ENCODE measurements at regions not wholly inside any gene's neighbourhood (a gene's known extent, or its start where the extent isn't known, plus 50 kb on each side); places are given as distances from the start of the nearest gene placed in this dataset.

DNA sequence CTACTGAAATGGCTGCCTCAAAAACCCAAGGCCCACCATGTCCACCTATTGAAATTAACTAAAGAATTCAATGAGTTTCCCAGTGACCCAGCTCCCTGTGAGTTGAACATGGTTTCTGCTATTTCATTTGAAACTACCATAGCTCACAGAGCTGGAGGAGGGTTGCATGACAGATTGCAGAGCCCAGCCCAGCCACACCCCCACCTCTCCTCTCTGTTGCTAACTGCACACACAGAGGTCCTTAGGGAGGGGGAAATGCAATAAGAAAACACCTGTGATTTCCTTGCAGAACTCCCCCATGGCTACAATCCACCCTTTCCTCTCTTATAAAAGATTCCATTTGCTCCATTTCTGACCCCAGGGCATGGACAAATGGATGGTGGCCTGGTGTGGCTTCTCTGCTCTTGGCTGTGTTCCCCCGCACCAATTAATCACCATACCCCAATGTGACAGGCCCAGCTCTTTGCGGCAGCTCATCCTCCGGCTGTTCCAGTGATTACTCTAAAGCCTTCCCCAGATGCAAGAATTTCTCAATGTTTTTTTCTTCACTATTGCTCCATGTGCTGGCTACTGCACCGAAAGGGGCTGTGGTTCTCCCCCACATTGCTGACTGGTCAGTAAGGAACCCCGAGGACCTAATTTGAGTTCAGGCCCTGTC lies 208.4 kb upstream of the KBTBD8 start:
- intact Hi-C loops (cut with DNase I): no loop called here
- Histone ChIP-seq H3K4me1 (no peaks in the 10 kb centered on the region), H3K9me3 (no peaks in the 10 kb centered on the region), H3K4me3 (no peak overlapping the region), H3K27me3 (no peaks in the 10 kb centered on the region), H3K36me3 (replicated peaks in 1 of 2; ENCODE audit: insufficient read depth in 1 of 2, low read depth in 2 of 2) (no peaks in the 10 kb centered on the region), H3K27ac (no peak overlapping the region)
- no peak for ATAC-seq
- DNase-seq: peak in 2 of 4 donors; percentile 4 to 7
- TF ChIP-seq POLR2A (IDR thresholded peaks at IDR 0.05): no peak
- TF ChIP-seq, protein P1, sequence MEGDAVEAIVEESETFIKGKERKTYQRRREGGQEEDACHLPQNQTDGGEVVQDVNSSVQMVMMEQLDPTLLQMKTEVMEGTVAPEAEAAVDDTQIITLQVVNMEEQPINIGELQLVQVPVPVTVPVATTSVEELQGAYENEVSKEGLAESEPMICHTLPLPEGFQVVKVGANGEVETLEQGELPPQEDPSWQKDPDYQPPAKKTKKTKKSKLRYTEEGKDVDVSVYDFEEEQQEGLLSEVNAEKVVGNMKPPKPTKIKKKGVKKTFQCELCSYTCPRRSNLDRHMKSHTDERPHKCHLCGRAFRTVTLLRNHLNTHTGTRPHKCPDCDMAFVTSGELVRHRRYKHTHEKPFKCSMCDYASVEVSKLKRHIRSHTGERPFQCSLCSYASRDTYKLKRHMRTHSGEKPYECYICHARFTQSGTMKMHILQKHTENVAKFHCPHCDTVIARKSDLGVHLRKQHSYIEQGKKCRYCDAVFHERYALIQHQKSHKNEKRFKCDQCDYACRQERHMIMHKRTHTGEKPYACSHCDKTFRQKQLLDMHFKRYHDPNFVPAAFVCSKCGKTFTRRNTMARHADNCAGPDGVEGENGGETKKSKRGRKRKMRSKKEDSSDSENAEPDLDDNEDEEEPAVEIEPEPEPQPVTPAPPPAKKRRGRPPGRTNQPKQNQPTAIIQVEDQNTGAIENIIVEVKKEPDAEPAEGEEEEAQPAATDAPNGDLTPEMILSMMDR (IDR thresholded peaks at IDR 0.05): no peak
- 90% methylated on average over 5 of the region's 5 CpGs for WGBS, 2 donors

DNA sequence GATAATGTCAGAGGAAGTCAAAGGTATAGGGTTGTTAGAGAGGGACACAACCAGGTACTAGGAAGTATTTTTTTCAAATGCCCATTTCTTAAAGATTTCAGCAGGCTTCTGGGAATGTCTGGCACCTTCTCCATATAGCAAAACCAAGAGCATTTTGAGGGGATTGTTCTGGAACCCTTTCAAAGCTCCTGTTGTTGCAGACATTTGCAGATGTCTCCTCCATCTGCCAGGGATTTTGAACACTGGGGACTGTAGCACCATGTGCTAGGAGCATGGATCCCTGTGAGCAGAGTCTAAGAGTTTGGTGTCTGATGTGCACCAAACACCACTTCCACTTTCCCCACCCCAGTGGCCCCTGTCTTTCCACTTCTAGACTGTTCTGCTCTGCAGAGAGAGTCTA lies 206.0 kb upstream of the KBTBD8 start:
- TF ChIP-seq, protein P1 (IDR thresholded peaks at IDR 0.05): no peak
- TF ChIP-seq POLR2A (IDR thresholded peaks at IDR 0.05): no peak
- ATAC-seq: no peak
- H3K4me1 ChIP-seq: no peaks in the 10 kb centered on the region
- no peak for DNase-seq
- no peaks in the 10 kb centered on the region for H3K27me3 ChIP-seq
- H3K36me3 ChIP-seq (replicated peaks in 1 of 2; ENCODE audit: insufficient read depth in 1 of 2, low read depth in 2 of 2): no peaks in the 10 kb centered on the region
- H3K4me3 ChIP-seq: no peak overlapping the region
- no peak overlapping the region for H3K27ac ChIP-seq
- intact Hi-C loops (cut with DNase I): no loop called here
- no peaks in the 10 kb centered on the region for H3K9me3 ChIP-seq

GRCh38 chr3:66795365-66795764 lies 202.7 kb upstream of the KBTBD8 start:
- Histone ChIP-seq H3K36me3 (replicated peaks in 1 of 2; ENCODE audit: insufficient read depth in 1 of 2, low read depth in 2 of 2) (no peaks in the 10 kb centered on the region), H3K4me1 (no peaks in the 10 kb centered on the region), H3K4me3 (no peak overlapping the region), H3K27ac (no peak overlapping the region), H3K9me3 (no peaks in the 10 kb centered on the region), H3K27me3 (no peaks in the 10 kb centered on the region)
- no peak for ATAC-seq
- intact Hi-C loops (cut with DNase I): no loop called here
- no peak for DNase-seq
- TF ChIP-seq, protein P1 (IDR thresholded peaks at IDR 0.05): no peak
- TF ChIP-seq POLR2A (IDR thresholded peaks at IDR 0.05): no peak
- 79 to 85% methylated on average over 4 of the region's 4 CpGs for WGBS, 2 donors

- DNase-seq (no peak), ATAC-seq (no peak)
- no peak for TF ChIP-seq POLR2A (IDR thresholded peaks at IDR 0.05)
- TF ChIP-seq, protein P1 (IDR thresholded peaks at IDR 0.05): no peak
- no peak overlapping the region for H3K27ac ChIP-seq
- no peak overlapping the region for H3K4me3 ChIP-seq
- intact Hi-C loops (cut with DNase I): no loop called here
- H3K4me1 ChIP-seq: no peaks in the 10 kb centered on the region
- H3K36me3 ChIP-seq (replicated peaks in 1 of 2; ENCODE audit: insufficient read depth in 1 of 2, low read depth in 2 of 2): no peaks in the 10 kb centered on the region
- H3K9me3 ChIP-seq: no peaks in the 10 kb centered on the region
- H3K27me3 ChIP-seq: no peaks in the 10 kb centered on the region
- 93 to 96% methylated on average over 1 of the region's 1 CpG for WGBS, 2 donors
Measured at GRCh38 chr3:66796343-66796742, 201.8 kb upstream of the KBTBD8 start.

DNA sequence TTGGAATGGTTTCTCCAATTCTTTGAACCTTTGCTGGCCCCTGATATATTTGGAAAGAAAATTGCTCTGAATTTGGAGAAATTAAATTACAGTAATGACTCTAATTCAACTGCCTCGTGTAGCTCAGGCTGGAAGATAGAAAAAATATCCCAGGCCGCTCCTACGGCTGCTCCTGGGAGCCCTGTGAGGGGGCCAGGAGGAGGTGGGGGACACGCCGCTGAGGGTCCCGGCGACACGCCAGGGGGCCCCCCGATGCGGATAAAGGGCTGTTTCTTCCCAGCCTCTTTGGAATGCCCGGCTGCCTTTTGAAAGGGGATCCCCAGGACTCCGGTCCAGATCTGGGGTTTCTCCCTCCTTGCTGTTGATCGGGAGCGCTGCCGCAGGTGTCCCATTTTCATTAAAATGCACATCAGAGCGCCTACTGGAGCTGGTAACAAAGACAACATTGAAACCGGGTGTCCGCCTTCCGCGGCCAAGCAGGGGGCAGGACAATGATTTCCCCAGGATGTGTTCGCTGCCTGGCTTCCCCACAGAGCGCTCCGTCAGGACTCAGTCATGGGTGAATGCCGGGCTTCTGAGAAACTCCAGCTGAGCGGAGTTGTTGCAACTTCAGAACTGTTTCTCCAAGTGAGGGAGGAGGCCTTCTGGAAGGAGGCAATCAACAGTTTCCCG lies 200.1 kb upstream of the KBTBD8 start:
- Histone ChIP-seq H3K27me3 (no peaks in the 10 kb centered on the region), H3K4me1 (no peaks in the 10 kb centered on the region), H3K36me3 (replicated peaks in 1 of 2; ENCODE audit: insufficient read depth in 1 of 2, low read depth in 2 of 2) (no peaks in the 10 kb centered on the region), H3K27ac (no peak overlapping the region), H3K4me3 (no peak overlapping the region), H3K9me3 (no peaks in the 10 kb centered on the region)
- DNase-seq: peak in 2 of 4 donors; percentile 13 to 24
- intact Hi-C loops (cut with DNase I): no loop called here
- ATAC-seq: no peak
- whole genome bisulfite sequencing, 2 donors: 49 to 61% methylated on average over 20 to 26 of the region's 26 CpGs
- TF ChIP-seq, protein P1 (IDR thresholded peaks at IDR 0.05): no peak
- no peak for TF ChIP-seq POLR2A (IDR thresholded peaks at IDR 0.05)
